ENCODE measurements at regions not wholly inside any gene's neighbourhood (a gene's known extent, or its start where the extent isn't known, plus 50 kb on each side); places are given as distances from the start of the nearest gene placed in this dataset.

- TF ChIP-seq, protein P1, sequence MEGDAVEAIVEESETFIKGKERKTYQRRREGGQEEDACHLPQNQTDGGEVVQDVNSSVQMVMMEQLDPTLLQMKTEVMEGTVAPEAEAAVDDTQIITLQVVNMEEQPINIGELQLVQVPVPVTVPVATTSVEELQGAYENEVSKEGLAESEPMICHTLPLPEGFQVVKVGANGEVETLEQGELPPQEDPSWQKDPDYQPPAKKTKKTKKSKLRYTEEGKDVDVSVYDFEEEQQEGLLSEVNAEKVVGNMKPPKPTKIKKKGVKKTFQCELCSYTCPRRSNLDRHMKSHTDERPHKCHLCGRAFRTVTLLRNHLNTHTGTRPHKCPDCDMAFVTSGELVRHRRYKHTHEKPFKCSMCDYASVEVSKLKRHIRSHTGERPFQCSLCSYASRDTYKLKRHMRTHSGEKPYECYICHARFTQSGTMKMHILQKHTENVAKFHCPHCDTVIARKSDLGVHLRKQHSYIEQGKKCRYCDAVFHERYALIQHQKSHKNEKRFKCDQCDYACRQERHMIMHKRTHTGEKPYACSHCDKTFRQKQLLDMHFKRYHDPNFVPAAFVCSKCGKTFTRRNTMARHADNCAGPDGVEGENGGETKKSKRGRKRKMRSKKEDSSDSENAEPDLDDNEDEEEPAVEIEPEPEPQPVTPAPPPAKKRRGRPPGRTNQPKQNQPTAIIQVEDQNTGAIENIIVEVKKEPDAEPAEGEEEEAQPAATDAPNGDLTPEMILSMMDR (IDR thresholded peaks at IDR 0.05; ENCODE audit: low read depth, low read length), result no peak
- no peak for DNase-seq (ENCODE audit: low read depth, low spot score)
- in situ Hi-C loops (cut with HindIII; ENCODE audit: low sequenced_read_pairs), result no loop called here
- no peak overlapping the region for H3K4me3 ChIP-seq (ENCODE audit: low read depth, low read length)
Measured at GRCh38 chr5:40006260-40006659, 581.5 kb upstream of the DAB2 start.

DNA sequence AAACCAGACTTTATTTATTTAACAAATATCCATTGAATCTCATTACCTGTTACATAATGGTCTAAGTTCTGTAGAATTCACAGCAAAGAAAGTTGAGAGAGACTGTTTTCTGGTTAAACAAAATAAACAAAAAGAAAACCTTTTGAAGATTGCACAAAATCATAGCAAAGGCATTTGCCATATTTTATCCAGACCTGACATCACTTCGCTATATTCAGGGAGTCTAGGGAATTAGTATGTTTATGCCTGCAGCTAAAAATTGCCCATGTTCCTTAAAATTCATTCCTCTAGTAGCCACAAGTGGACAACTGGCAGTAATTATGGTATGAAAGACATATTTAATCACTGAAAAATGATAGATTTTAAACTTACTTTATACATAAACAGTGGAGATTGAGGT lies 577.0 kb upstream of the DAB2 start:
- DNase-seq (ENCODE audit: low read depth, low spot score), result no peak
- H3K4me3 ChIP-seq (ENCODE audit: low read depth, low read length), result no peak overlapping the region
- TF ChIP-seq, protein P1 (IDR thresholded peaks at IDR 0.05; ENCODE audit: low read depth, low read length), result no peak
- in situ Hi-C loops (cut with HindIII; ENCODE audit: low sequenced_read_pairs), result no loop called here

- DNase-seq (ENCODE audit: low read depth, low spot score), result peak; percentile 3
- H3K4me3 ChIP-seq (ENCODE audit: low read depth, low read length), result no peak overlapping the region
- TF ChIP-seq, protein P1 (IDR thresholded peaks at IDR 0.05; ENCODE audit: low read depth, low read length), result no peak
- in situ Hi-C loops (cut with HindIII; ENCODE audit: low sequenced_read_pairs), result no loop called here
Measured at GRCh38 chr5:39998518-39998917, 573.7 kb upstream of the DAB2 start.

GRCh38 chr5:39995990-39996389 lies 571.2 kb upstream of the DAB2 start:
- TF ChIP-seq, protein P1 (IDR thresholded peaks at IDR 0.05; ENCODE audit: low read depth, low read length), result no peak
- DNase-seq (ENCODE audit: low read depth, low spot score), result no peak
- in situ Hi-C loops (cut with HindIII; ENCODE audit: low sequenced_read_pairs), result no loop called here
- H3K4me3 ChIP-seq (ENCODE audit: low read depth, low read length), result no peak overlapping the region

- TF ChIP-seq, protein P1 (IDR thresholded peaks at IDR 0.05; ENCODE audit: low read depth, low read length), result no peak
- in situ Hi-C loops (cut with HindIII; ENCODE audit: low sequenced_read_pairs), result no loop called here
Measured at GRCh38 chr5:39992617-39993202, 567.9 kb upstream of the DAB2 start.

DNA sequence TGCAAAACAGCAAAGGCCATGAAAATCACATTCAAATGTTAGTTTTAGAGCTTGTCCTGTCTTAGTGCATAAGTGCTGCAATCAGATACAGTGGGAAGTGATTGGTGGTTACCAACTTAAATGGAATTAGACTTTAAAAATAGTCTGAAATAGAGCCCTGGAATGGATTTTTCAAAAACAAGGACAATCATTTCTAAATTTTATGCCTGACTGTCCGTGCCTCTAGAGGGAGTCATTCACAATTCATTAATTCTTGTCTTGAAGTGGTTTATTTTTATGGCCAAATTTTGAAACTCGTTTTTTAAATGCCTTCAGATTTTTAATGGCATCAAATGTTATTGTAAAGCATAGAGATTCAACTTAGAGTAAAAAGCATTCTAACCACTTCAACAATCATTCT lies 561.8 kb upstream of the DAB2 start:
- TF ChIP-seq, protein P1 (IDR thresholded peaks at IDR 0.05; ENCODE audit: low read depth, low read length), result peak; percentile 2
- no peak for DNase-seq (ENCODE audit: low read depth, low spot score)
- in situ Hi-C loops (cut with HindIII; ENCODE audit: low sequenced_read_pairs), result no loop called here
- H3K4me3 ChIP-seq (ENCODE audit: low read depth, low read length), result no peak overlapping the region

More at GRCh38 chr5:39992617-39993202, 567.9 kb upstream of the DAB2 start:
- DNase-seq (ENCODE audit: low read depth, low spot score), result no peak
- H3K4me3 ChIP-seq (ENCODE audit: low read depth, low read length), result no peak overlapping the region
